GM12878 (cell line): ENCODE measurements at regions not wholly inside any gene's neighbourhood (a gene's known extent, or its start where the extent isn't known, plus 50 kb on each side); places are given as distances from the start of the nearest gene placed in this dataset.

Experiments
- ATAC-seq: fragments of 200-7000 bp; cut with Tn5 transposase; 3 replicates; pipeline ENCODE4 v1.9.1; 2020; ENCODE audit warnings: mild to moderate bottlenecking, moderate library complexity
- BruUV-seq: library from RNA; stranded (reverse); fragments of 400-500 nt; replicated peaks from 2 replicates; lab custom pipeline; 2021; lab: Mats Ljungman, UMichigan
- CTCF ChIA-PET: fragments of 300-600 bp; sonication (Branson Sonifier 250); formaldehyde crosslinking; extraction: SDS; loops from one replicate; lab custom pipeline; 2021; ENCODE audit warnings: inconsistent platforms; lab: Yijun Ruan, JAX
- POLR2A ChIA-PET: fragments of 350-600 bp; formaldehyde crosslinking; extraction: SDS; loops from one replicate; lab custom pipeline; 2021; ENCODE audit warnings: inconsistent platforms; lab: Charles Lee
- RAD21 ChIA-PET: fragments of 300-600 bp; sonication (Branson Sonifier 250); formaldehyde crosslinking; loops from one replicate; lab custom pipeline; 2023; ENCODE audit warnings: antibody characterized with exemption; ENCODE audit not compliant: unreplicated experiment; lab: Charles Lee
- SMC1A ChIA-PET: fragments of 300-600 bp; sonication (Branson Sonifier 250); formaldehyde crosslinking; loops from one replicate; lab custom pipeline; 2023; ENCODE audit not compliant: unreplicated experiment, uncharacterized antibody; lab: Charles Lee
- DNase-seq: peaks from one replicate; pipeline ENCODE4 v3.0.0-alpha.2; 2011; ENCODE audit warnings: low read depth, low spot score
- FAIRE-seq: peaks from 3 replicates; lab custom pipeline; 2011; peaks lifted over from hg19 to GRCh38; lab: Jason Lieb, UNC
- H2AFZ ChIP-seq: 2 replicates; pipeline ENCODE4 v1.6.0; 2011; ENCODE audit warnings: low read depth, low read length, control low read depth; ENCODE audit not compliant: control insufficient read depth
- H3K27ac ChIP-seq: 2 replicates; pipeline ENCODE4 v1.5.1; 2011; ENCODE audit warnings: control low read depth; ENCODE audit not compliant: control insufficient read depth, insufficient read depth
- H3K27me3 ChIP-seq, 2 experiments: replicated peaks in 1 of 2; 2 replicates each; pipeline versions ENCODE4 v1.6.0 to v1.6.1; 2011; ENCODE audit warnings: low read length in 1 of 2; ENCODE audit not compliant: control insufficient read depth in 2 of 2, insufficient read depth in 2 of 2
- H3K36me3 ChIP-seq, 2 experiments: 2 replicates each; pipeline ENCODE4 v1.5.1; 2011; ENCODE audit warnings: low read length in 1 of 2; ENCODE audit not compliant: control insufficient read depth in 2 of 2, insufficient read depth in 2 of 2
- H3K4me1 ChIP-seq: 2 replicates; pipeline ENCODE4 v1.6.1; 2011; ENCODE audit warnings: mild to moderate bottlenecking, low read length, moderate library complexity, mixed read lengths; ENCODE audit not compliant: control insufficient read depth, insufficient read depth
- H3K4me2 ChIP-seq: 2 replicates; pipeline ENCODE4 v1.6.0; 2011; ENCODE audit warnings: control low read depth; ENCODE audit not compliant: control insufficient read depth, insufficient read depth
- H3K4me3 ChIP-seq: fragments of 200-600 bp; sonication (generic); 2 replicates; pipeline ENCODE4 v1.5.1; 2016
- H3K79me2 ChIP-seq: 2 replicates; pipeline ENCODE4 v1.6.0; 2011; ENCODE audit warnings: low read length; ENCODE audit not compliant: control insufficient read depth, insufficient read depth
- H3K9ac ChIP-seq: 2 replicates; pipeline ENCODE4 v1.8.0; 2011; ENCODE audit warnings: low read length, control low read depth, mixed read lengths; ENCODE audit not compliant: control insufficient read depth, insufficient read depth
- H3K9me3 ChIP-seq: replicated peaks from 3 replicates; pipeline ENCODE4 v1.5.1; 2011; ENCODE audit warnings: mild to moderate bottlenecking, low read length; ENCODE audit not compliant: control insufficient read depth, insufficient read depth
- H4K20me1 ChIP-seq: 2 replicates; pipeline ENCODE4 v1.6.0; 2011; ENCODE audit not compliant: control insufficient read depth, insufficient read depth
- BMI1 ChIP-seq: fragments of 450-650 bp; IDR thresholded peaks from 2 replicates; pipeline ENCODE4 v1.6.1; 2016; ENCODE audit warnings: mild to moderate bottlenecking, moderate library complexity, borderline replicate concordance
- CREB1 ChIP-seq: IDR thresholded peaks from 2 replicates; pipeline ENCODE4 v1.6.1; 2012; ENCODE audit warnings: low read depth, mild to moderate bottlenecking, inconsistent platforms
- EP300 ChIP-seq, 2 experiments: fragments of 150-350 bp in 1 of 2; IDR thresholded peaks; 2 replicates each; pipeline ENCODE4 v1.6.1; 2011 to 2012; ENCODE audit warnings: low read depth in 2 of 2, low read length in 2 of 2, borderline replicate concordance in 1 of 2, improper control_type of control experiment in 1 of 2, inconsistent platforms in 1 of 2; ENCODE audit not compliant: control insufficient read depth in 1 of 2
- HCFC1 ChIP-seq: fragments of 150-350 bp; IDR thresholded peaks from 2 replicates; pipeline ENCODE4 v1.6.1; 2014; ENCODE audit warnings: low read length
- IKZF1 ChIP-seq: fragments of 450-650 bp; conservative IDR thresholded peaks from 2 replicates; pipeline ENCODE4 v1.6.1; 2017; ENCODE audit warnings: antibody characterized with exemption, mild to moderate bottlenecking
- JUNB ChIP-seq: IDR thresholded peaks from 2 replicates; pipeline ENCODE4 v1.6.1; 2016; ENCODE audit warnings: antibody characterized with exemption, mild to moderate bottlenecking
- KDM1A ChIP-seq: fragments of 200-600 bp; sonication (generic); IDR thresholded peaks from 2 replicates; pipeline ENCODE4 v1.6.1; 2016; ENCODE audit warnings: borderline replicate concordance
- NFIC ChIP-seq: IDR thresholded peaks from 2 replicates; pipeline ENCODE4 v1.6.1; 2012; ENCODE audit warnings: low read depth, mild to moderate bottlenecking, inconsistent platforms, low read length, moderate library complexity
- SMAD1 ChIP-seq: fragments of 450-650 bp; IDR thresholded peaks from 2 replicates; pipeline ENCODE4 v1.6.1; 2018; ENCODE audit warnings: mild to moderate bottlenecking, low read depth; ENCODE audit not compliant: partially characterized antibody
- WGBS: methylation state at CpG from one replicate; pipeline ENCODE4 v1.1.6; 2016; ENCODE audit warnings: low lambda C conversion rate; ENCODE audit not compliant: insufficient replicate concordance, insufficient coverage; ENCODE audit errors: missing lambda C conversion rate; 5-methylcytosine and 5-hydroxymethylcytosine counted together
- in situ Hi-C: fragments of 300-500 bp; cut with MboI; formaldehyde crosslinking; loops from 9 replicates; pipeline ENCODE4 v1.14.3; 2018; ENCODE audit warnings: mixed read lengths
- intact Hi-C: fragments of 100-400 bp; cut with micrococcal nuclease; formaldehyde crosslinking; loops from one replicate; pipeline ENCODE4 v1.14.2; 2022; ENCODE audit not compliant: unreplicated experiment
- TF ChIP-seq, protein P1 (sequence below): fragments of 450-650 bp; IDR thresholded peaks from 2 replicates; pipeline ENCODE4 v1.6.1; 2017; ENCODE audit warnings: mild to moderate bottlenecking, moderate library complexity

DNA sequence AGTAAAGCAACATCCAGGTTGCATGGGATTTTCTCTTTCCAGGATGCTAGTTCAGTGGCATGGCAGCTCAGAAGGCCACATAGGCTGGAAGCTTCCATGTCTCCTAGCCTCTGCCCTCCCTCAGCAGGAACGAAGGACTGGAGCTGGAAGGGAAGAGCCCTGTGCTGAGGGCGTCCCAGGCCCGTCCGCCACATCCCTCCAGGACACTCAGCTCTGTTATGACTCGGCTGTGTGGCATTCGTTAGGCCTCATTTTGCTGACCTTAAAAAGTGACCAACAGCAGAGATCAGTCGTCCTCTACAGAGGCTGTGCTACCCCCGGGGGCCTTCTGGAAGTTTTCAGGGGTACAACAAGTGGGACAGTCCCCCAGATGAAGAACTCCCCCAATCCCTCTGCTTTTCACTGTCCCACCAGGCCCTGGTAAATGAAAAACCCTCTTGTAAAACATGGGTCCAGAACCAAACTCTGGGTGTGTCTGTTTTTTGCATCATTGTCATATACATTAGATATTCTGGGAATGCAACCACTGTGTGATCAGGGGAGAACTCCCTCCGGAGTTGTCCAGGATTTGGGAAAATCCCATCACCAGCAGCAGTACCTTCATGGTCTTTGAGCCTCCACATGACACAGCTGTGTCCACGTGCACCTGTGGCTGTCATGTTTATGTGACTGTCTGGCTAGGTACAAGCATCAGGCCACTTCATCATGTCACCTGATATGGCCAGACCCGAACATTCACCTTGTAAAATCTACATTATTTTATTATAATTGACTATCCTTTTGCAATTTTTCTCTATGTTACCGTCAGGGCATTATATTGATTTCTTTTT lies 149.9 kb downstream of the OR4M2 start:
- FAIRE-seq, result no peak
- RAD21 ChIA-PET, result no interaction called here
- 2% methylated on average over 12 of the region's 12 CpGs for whole genome bisulfite sequencing
- in situ Hi-C loops, result loop anchor here (10.0 kb wide), 1 partner anchor 1885 kb away; no protein-coding TSS in a partner anchor
- CTCF ChIA-PET, result no interaction called here
- Histone ChIP-seq H3K4me2 (no peak overlapping the region), H3K4me1 (no peaks in the 10 kb centered on the region), H3K9ac (no peak overlapping the region), H3K36me3 (no peaks in the 10 kb centered on the region), H3K4me3 (no peak overlapping the region), H3K79me2 (no peaks in the 10 kb centered on the region), H2AFZ (no peak overlapping the region), H3K9me3 (no peaks in the 10 kb centered on the region), H4K20me1 (no peaks in the 10 kb centered on the region), H3K27me3 (no peaks in the 10 kb centered on the region), H3K27ac (no peak overlapping the region)
- no peak for ATAC-seq
- SMC1A ChIA-PET, result no interaction called here
- TF ChIP-seq SMAD1 (no peak), KDM1A (no peak), NFIC (no peak), EP300 (IDR thresholded peaks at IDR 0.05; ENCODE audit: borderline replicate concordance in 1 of 2, control insufficient read depth in 1 of 2, low read depth in 2 of 2, low read length in 2 of 2) (no peak), JUNB (no peak), IKZF1 (no peak), BMI1 (no peak), HCFC1 (no peak), CREB1 (no peak)
- TF ChIP-seq, protein P1, sequence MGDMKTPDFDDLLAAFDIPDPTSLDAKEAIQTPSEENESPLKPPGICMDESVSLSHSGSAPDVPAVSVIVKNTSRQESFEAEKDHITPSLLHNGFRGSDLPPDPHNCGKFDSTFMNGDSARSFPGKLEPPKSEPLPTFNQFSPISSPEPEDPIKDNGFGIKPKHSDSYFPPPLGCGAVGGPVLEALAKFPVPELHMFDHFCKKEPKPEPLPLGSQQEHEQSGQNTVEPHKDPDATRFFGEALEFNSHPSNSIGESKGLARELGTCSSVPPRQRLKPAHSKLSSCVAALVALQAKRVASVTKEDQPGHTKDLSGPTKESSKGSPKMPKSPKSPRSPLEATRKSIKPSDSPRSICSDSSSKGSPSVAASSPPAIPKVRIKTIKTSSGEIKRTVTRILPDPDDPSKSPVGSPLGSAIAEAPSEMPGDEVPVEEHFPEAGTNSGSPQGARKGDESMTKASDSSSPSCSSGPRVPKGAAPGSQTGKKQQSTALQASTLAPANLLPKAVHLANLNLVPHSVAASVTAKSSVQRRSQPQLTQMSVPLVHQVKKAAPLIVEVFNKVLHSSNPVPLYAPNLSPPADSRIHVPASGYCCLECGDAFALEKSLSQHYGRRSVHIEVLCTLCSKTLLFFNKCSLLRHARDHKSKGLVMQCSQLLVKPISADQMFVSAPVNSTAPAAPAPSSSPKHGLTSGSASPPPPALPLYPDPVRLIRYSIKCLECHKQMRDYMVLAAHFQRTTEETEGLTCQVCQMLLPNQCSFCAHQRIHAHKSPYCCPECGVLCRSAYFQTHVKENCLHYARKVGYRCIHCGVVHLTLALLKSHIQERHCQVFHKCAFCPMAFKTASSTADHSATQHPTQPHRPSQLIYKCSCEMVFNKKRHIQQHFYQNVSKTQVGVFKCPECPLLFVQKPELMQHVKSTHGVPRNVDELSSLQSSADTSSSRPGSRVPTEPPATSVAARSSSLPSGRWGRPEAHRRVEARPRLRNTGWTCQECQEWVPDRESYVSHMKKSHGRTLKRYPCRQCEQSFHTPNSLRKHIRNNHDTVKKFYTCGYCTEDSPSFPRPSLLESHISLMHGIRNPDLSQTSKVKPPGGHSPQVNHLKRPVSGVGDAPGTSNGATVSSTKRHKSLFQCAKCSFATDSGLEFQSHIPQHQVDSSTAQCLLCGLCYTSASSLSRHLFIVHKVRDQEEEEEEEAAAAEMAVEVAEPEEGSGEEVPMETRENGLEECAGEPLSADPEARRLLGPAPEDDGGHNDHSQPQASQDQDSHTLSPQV, result no peak
- intact Hi-C loops, result no loop called here
- BruUV-seq, result no TSS peak
- POLR2A ChIA-PET, result no interaction called here
- no peak for DNase-seq
